ENCODE measurements at regions not wholly inside any gene's neighbourhood (a gene's known extent, or its start where the extent isn't known, plus 50 kb on each side); places are given as distances from the start of the nearest gene placed in this dataset.

DNA sequence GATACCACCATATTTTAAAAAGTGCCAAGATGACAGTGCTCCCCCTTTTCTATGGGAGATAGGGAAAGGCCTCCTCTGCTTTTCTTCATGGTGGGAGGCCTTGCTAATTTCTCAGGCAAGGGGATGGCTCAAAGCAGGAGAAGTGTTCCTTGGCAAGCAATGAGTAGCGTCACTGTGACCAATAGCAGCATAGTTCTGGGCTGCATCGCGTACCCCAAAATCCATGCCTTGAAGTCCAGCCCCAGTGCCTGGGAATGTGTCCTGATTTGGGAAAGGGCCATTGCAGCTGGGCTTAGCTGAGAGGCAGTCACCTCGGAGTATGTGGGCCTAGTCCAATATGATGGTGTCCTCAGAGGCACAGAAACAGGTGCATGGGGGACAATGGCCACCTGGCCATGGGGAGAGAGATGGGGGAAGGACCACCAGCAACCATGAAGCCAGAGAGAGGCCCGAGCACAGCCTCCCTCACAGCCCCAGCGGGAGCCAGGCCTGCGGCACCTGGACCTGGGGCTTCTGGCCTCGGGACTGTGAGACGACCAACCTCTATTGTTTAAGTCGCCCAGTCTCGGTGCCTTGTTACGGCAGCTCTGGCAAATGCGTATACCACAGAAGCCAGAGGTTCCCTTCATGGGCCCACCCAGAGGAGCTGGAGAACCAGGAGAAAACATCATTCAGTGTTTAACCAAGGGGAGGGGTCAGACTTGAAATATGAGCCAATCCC lies 153.1 kb upstream of the RPS6KA2 start:
- TF ChIP-seq TCF4 (CRISPR knock-in tag; IDR thresholded peaks at IDR 0.05; ENCODE audit: borderline replicate concordance) (no peak), CSDC2 (CRISPR knock-in tag; IDR thresholded peaks at IDR 0.05) (no peak), ZNF565 (CRISPR knock-in tag; conservative IDR thresholded peaks at IDR 0.05; ENCODE audit: low read depth) (no peak), ESRRG (CRISPR knock-in tag; IDR thresholded peaks at IDR 0.05) (no peak), ZFP30 (CRISPR knock-in tag; IDR thresholded peaks at IDR 0.05) (no peak), ZFP3 (CRISPR knock-in tag; IDR thresholded peaks at IDR 0.05) (no peak), ISL1 (CRISPR knock-in tag; IDR thresholded peaks at IDR 0.05) (no peak), RARB (CRISPR knock-in tag; IDR thresholded peaks at IDR 0.05) (no peak), PPARA (CRISPR knock-in tag; IDR thresholded peaks at IDR 0.05; ENCODE audit: borderline replicate concordance) (no peak)
- TF ChIP-seq, protein P1, sequence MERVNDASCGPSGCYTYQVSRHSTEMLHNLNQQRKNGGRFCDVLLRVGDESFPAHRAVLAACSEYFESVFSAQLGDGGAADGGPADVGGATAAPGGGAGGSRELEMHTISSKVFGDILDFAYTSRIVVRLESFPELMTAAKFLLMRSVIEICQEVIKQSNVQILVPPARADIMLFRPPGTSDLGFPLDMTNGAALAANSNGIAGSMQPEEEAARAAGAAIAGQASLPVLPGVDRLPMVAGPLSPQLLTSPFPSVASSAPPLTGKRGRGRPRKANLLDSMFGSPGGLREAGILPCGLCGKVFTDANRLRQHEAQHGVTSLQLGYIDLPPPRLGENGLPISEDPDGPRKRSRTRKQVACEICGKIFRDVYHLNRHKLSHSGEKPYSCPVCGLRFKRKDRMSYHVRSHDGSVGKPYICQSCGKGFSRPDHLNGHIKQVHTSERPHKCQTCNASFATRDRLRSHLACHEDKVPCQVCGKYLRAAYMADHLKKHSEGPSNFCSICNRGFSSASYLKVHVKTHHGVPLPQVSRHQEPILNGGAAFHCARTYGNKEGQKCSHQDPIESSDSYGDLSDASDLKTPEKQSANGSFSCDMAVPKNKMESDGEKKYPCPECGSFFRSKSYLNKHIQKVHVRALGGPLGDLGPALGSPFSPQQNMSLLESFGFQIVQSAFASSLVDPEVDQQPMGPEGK (CRISPR knock-in tag; IDR thresholded peaks at IDR 0.05; ENCODE audit: borderline replicate concordance), result no peak
- ATAC-seq, result no peak

DNA sequence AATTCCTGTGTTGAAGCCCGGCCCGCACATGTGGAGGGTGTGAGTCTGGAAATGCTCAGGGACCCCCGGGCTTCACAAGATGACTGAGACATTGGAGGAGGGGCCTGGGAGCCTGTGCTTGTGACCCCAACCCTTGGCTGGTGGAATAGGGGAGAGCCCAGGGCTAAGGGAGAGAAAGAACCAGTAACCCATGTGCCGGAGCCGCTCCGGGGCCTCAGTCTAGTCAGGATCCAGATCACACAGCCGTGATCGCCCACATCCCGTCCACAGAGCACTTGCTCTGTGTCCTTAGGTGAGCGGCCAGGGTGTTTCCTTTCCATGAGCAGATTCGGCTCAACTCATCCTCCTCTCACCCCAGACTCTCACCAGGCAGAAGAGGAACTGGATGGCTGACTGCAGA lies 152.3 kb upstream of the RPS6KA2 start:
- no peak for ATAC-seq
- TF ChIP-seq ISL1 (CRISPR knock-in tag; IDR thresholded peaks at IDR 0.05), result no peak
- no peak for TF ChIP-seq ZNF8 (CRISPR knock-in tag; IDR thresholded peaks at IDR 0.05)

DNA sequence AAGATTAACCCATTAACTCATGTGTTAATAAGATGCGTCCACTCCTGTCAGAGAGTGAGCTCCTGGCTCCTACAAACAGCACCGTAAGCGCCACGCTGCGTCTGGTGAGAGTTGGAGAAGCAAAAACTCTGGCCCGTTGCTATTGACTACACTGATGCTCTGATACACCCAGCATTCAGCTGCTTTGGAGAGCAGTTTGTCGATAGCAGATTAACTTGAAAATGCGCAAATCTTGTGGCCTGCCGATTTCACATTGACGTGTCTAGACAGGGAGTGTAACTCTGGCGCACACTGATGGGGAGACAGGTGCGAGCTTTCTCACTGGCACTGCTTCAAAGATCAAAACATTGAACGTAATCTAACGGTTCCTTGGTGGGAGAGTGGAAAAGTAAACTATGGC lies 151.7 kb upstream of the RPS6KA2 start:
- TF ChIP-seq RARB (CRISPR knock-in tag; IDR thresholded peaks at IDR 0.05) (no peak), TCF4 (CRISPR knock-in tag; IDR thresholded peaks at IDR 0.05; ENCODE audit: borderline replicate concordance) (no peak), ESRRG (CRISPR knock-in tag; IDR thresholded peaks at IDR 0.05) (no peak), BACH2 (CRISPR knock-in tag; IDR thresholded peaks at IDR 0.05; ENCODE audit: borderline replicate concordance) (no peak), ZNF565 (CRISPR knock-in tag; conservative IDR thresholded peaks at IDR 0.05; ENCODE audit: low read depth) (no peak), ARNTL (CRISPR knock-in tag; IDR thresholded peaks at IDR 0.05; ENCODE audit: borderline replicate concordance, low read depth) (no peak), ZNF70 (CRISPR knock-in tag; IDR thresholded peaks at IDR 0.05) (no peak), PPARA (CRISPR knock-in tag; IDR thresholded peaks at IDR 0.05; ENCODE audit: borderline replicate concordance) (no peak), ZFP3 (CRISPR knock-in tag; IDR thresholded peaks at IDR 0.05) (no peak)
- TF ChIP-seq, protein P2, sequence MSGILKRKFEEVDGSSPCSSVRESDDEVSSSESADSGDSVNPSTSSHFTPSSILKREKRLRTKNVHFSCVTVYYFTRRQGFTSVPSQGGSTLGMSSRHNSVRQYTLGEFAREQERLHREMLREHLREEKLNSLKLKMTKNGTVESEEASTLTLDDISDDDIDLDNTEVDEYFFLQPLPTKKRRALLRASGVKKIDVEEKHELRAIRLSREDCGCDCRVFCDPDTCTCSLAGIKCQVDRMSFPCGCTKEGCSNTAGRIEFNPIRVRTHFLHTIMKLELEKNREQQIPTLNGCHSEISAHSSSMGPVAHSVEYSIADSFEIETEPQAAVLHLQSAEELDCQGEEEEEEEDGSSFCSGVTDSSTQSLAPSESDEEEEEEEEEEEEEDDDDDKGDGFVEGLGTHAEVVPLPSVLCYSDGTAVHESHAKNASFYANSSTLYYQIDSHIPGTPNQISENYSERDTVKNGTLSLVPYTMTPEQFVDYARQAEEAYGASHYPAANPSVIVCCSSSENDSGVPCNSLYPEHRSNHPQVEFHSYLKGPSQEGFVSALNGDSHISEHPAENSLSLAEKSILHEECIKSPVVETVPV (CRISPR knock-in tag; IDR thresholded peaks at IDR 0.05), result no peak
- TF ChIP-seq, protein P3, sequence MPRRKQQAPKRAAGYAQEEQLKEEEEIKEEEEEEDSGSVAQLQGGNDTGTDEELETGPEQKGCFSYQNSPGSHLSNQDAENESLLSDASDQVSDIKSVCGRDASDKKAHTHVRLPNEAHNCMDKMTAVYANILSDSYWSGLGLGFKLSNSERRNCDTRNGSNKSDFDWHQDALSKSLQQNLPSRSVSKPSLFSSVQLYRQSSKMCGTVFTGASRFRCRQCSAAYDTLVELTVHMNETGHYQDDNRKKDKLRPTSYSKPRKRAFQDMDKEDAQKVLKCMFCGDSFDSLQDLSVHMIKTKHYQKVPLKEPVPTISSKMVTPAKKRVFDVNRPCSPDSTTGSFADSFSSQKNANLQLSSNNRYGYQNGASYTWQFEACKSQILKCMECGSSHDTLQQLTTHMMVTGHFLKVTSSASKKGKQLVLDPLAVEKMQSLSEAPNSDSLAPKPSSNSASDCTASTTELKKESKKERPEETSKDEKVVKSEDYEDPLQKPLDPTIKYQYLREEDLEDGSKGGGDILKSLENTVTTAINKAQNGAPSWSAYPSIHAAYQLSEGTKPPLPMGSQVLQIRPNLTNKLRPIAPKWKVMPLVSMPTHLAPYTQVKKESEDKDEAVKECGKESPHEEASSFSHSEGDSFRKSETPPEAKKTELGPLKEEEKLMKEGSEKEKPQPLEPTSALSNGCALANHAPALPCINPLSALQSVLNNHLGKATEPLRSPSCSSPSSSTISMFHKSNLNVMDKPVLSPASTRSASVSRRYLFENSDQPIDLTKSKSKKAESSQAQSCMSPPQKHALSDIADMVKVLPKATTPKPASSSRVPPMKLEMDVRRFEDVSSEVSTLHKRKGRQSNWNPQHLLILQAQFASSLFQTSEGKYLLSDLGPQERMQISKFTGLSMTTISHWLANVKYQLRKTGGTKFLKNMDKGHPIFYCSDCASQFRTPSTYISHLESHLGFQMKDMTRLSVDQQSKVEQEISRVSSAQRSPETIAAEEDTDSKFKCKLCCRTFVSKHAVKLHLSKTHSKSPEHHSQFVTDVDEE (CRISPR knock-in tag; IDR thresholded peaks at IDR 0.05), result no peak
- ATAC-seq, result no peak

DNA sequence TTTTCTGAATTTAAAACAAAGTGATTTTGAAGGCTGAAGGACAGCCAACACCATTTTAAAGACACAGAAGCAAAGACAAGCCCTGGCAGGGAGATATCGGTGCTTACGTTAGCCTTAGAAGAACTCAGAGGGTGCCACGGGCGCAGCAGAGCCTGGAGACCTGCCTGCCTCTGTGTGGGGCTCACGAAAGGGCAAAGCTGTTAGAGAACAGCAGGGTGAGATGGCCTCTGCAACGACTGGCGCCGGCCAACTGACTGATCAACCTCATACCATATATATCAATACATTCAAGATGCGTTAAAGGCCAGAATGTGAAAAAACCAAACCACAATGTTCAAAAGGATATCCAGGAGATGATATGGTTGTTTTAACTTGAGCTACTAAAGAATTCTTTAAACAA lies 151.0 kb upstream of the RPS6KA2 start:
- ATAC-seq, result no peak
- TF ChIP-seq, protein P4, sequence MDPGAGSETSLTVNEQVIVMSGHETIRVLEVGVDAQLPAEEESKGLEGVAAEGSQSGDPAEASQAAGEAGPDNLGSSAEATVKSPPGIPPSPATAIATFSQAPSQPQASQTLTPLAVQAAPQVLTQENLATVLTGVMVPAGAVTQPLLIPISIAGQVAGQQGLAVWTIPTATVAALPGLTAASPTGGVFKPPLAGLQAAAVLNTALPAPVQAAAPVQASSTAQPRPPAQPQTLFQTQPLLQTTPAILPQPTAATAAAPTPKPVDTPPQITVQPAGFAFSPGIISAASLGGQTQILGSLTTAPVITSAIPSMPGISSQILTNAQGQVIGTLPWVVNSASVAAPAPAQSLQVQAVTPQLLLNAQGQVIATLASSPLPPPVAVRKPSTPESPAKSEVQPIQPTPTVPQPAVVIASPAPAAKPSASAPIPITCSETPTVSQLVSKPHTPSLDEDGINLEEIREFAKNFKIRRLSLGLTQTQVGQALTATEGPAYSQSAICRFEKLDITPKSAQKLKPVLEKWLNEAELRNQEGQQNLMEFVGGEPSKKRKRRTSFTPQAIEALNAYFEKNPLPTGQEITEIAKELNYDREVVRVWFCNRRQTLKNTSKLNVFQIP (CRISPR knock-in tag; IDR thresholded peaks at IDR 0.05; ENCODE audit: borderline replicate concordance, low read depth), result no peak
- TF ChIP-seq, protein P2 (CRISPR knock-in tag; IDR thresholded peaks at IDR 0.05), result no peak
- TF ChIP-seq RARB (CRISPR knock-in tag; IDR thresholded peaks at IDR 0.05) (no peak), ZNF8 (CRISPR knock-in tag; IDR thresholded peaks at IDR 0.05) (no peak), PPARA (CRISPR knock-in tag; IDR thresholded peaks at IDR 0.05; ENCODE audit: borderline replicate concordance) (no peak), TCF4 (CRISPR knock-in tag; IDR thresholded peaks at IDR 0.05; ENCODE audit: borderline replicate concordance) (no peak), TOX (CRISPR knock-in tag; IDR thresholded peaks at IDR 0.05; ENCODE audit: borderline replicate concordance) (no peak), ARNTL (CRISPR knock-in tag; IDR thresholded peaks at IDR 0.05; ENCODE audit: borderline replicate concordance, low read depth) (no peak), ZC3H10 (CRISPR knock-in tag; IDR thresholded peaks at IDR 0.05) (no peak), SNAI2 (CRISPR knock-in tag; IDR thresholded peaks at IDR 0.05) (no peak), OSR1 (CRISPR knock-in tag; IDR thresholded peaks at IDR 0.05) (no peak)
- TF ChIP-seq, protein P1 (CRISPR knock-in tag; IDR thresholded peaks at IDR 0.05; ENCODE audit: borderline replicate concordance), result no peak

Data from SK-N-SH treated with all-trans-retinoic acid at 6 μM for 48 hours (cell line).